ENCODE measurements at regions not wholly inside any gene's neighbourhood (a gene's known extent, or its start where the extent isn't known, plus 50 kb on each side); places are given as distances from the start of the nearest gene placed in this dataset.

GRCh38 chr5:63164838-63165535, 586.4 kb downstream of the LRRC70 start:
- no peak for TF ChIP-seq PHF8 (conservative IDR thresholded peaks at IDR 0.05; ENCODE audit: low read depth, low read length)
- no peak for TF ChIP-seq EP300 (IDR thresholded peaks at IDR 0.05; ENCODE audit: borderline replicate concordance in 1 of 2, low read depth in 2 of 2, low read length in 2 of 2)
- no peak for TF ChIP-seq POLR2AphosphoS5 (IDR thresholded peaks at IDR 0.05; ENCODE audit: low read depth, low read length)
- no peak for TF ChIP-seq RAD21 (IDR thresholded peaks at IDR 0.05 in 1 of 2, conservative IDR thresholded peaks at IDR 0.05 in 1 of 2; ENCODE audit: low read depth in 2 of 2, low read length in 2 of 2)
- TF ChIP-seq USF2 (IDR thresholded peaks at IDR 0.05; ENCODE audit: low read length) = no peak
- no peak for TF ChIP-seq RXRA (IDR thresholded peaks at IDR 0.05; ENCODE audit: insufficient read depth, low read depth, low read length)
- TF ChIP-seq TAF1 (IDR thresholded peaks at IDR 0.05; ENCODE audit: low read depth, low read length) = no peak
- TF ChIP-seq CEBPB (IDR thresholded peaks at IDR 0.05; ENCODE audit: low read depth, low read length) = no peak
- no peak for TF ChIP-seq EGR1 (IDR thresholded peaks at IDR 0.05; ENCODE audit: borderline replicate concordance, low read depth, low read length)
- no peak for TF ChIP-seq CTCF (IDR thresholded peaks at IDR 0.05; ENCODE audit: control extremely low read depth in 1 of 3, insufficient read depth in 1 of 3, low read depth in 1 of 3, low read length in 3 of 3)
- TF ChIP-seq NRF1 (IDR thresholded peaks at IDR 0.05; ENCODE audit: low read depth, low read length) = no peak
- TF ChIP-seq JUN (IDR thresholded peaks at IDR 0.05; ENCODE audit: low read depth, low read length) = no peak
- no peak for TF ChIP-seq SUZ12 (IDR thresholded peaks at IDR 0.05; ENCODE audit: low read length)
- TF ChIP-seq EZH2 (IDR thresholded peaks at IDR 0.05; ENCODE audit: low read depth, low read length, severe bottlenecking) = no peak

Data from H1 (cell line).